ENCODE measurements at regions not wholly inside any gene's neighbourhood (a gene's known extent, or its start where the extent isn't known, plus 50 kb on each side); places are given as distances from the start of the nearest gene placed in this dataset.
"Not testable (repeated sequence)": the region's sequence is repeated elsewhere in the genome, so short reads cannot be mapped to it uniquely, and the experiment has no call there.

DNA sequence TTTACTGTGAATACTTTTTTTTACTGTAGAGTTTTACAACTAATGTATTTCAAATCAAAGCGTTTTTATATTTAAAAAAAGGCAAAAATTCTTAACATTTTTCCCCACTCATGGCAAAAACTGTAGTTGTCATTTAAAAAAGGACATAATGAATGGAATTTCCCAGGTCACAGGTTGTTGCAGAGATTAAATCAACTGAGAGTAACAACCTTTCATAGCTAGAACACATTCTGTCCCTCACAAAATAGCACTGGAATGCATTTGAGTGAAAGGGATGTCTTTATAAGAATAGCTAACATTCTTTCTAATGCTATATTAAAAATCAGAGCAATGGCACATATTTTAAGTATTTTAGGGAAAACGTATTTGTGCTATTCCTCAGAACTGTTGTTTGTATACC is 1393.3 kb upstream of the ATXN8OS start:
- Histone ChIP-seq H3K79me2 (ENCODE audit: insufficient read depth, low read length) (no peaks in the 10 kb centered on the region), H4K20me1 (ENCODE audit: low read depth, low read length) (no peaks in the 10 kb centered on the region), H3K4me3 (ENCODE audit: insufficient read depth, low read length, poor library complexity, severe bottlenecking) (no peak overlapping the region), H3K27me3 (ENCODE audit: low read length) (no peaks in the 10 kb centered on the region), H2AFZ (ENCODE audit: low read depth, low read length, severe bottlenecking) (peak overlapping the region; percentile 13), H3K9me2 (replicated peaks; ENCODE audit: insufficient read depth, low read length) (no peaks in the 10 kb centered on the region), H3K27ac (ENCODE audit: low read depth, low read length) (no peak overlapping the region), H3K9me3 (ENCODE audit: insufficient read depth, low read length) (0 out of 2 replicates have a peak, but pooled peaks cover 5% of the 10 kb centered on the region), H3K4me2 (ENCODE audit: low read depth, low read length, poor library complexity, severe bottlenecking) (no peak overlapping the region), H3F3A (ENCODE audit: insufficient read depth) (no peaks in the 10 kb centered on the region), H3K9ac (ENCODE audit: low read length) (no peak overlapping the region), H3K36me3 (ENCODE audit: low read length) (no peaks in the 10 kb centered on the region)
- TF ChIP-seq EZH2phosphoT487 (conservative IDR thresholded peaks at IDR 0.05; ENCODE audit: low read length), result no peak
- TF ChIP-seq, protein P1, sequence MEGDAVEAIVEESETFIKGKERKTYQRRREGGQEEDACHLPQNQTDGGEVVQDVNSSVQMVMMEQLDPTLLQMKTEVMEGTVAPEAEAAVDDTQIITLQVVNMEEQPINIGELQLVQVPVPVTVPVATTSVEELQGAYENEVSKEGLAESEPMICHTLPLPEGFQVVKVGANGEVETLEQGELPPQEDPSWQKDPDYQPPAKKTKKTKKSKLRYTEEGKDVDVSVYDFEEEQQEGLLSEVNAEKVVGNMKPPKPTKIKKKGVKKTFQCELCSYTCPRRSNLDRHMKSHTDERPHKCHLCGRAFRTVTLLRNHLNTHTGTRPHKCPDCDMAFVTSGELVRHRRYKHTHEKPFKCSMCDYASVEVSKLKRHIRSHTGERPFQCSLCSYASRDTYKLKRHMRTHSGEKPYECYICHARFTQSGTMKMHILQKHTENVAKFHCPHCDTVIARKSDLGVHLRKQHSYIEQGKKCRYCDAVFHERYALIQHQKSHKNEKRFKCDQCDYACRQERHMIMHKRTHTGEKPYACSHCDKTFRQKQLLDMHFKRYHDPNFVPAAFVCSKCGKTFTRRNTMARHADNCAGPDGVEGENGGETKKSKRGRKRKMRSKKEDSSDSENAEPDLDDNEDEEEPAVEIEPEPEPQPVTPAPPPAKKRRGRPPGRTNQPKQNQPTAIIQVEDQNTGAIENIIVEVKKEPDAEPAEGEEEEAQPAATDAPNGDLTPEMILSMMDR (IDR thresholded peaks at IDR 0.05; ENCODE audit: insufficient read depth, low read length, poor library complexity, severe bottlenecking), result no peak

DNA sequence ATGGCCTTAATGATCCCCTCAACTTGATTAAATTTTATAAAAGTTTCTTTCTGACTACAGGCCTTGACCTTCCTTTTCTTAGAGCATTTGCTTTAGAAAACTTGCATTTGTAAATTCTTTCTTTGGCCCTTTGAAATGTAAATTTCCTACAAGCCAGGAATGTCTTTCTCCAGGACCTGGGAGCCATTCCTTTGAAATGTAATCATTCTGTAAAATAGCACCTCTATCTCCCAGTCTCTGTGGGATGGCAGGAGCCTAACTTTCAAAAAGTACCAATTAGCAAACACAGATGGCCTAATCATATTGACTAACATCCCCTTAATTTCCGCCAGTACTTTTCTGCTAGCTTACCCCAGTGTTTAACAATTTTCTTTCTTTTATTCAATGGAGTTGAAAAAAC is 1394.2 kb upstream of the ATXN8OS start:
- Histone ChIP-seq H3K27ac (ENCODE audit: low read depth, low read length) (no peak overlapping the region), H2AFZ (ENCODE audit: low read depth, low read length, severe bottlenecking) (no peak overlapping the region), H3K9me3 (ENCODE audit: insufficient read depth, low read length) (0 out of 2 replicates have a peak, but pooled peaks cover 5% of the 10 kb centered on the region), H3K9ac (ENCODE audit: low read length) (no peak overlapping the region), H3K79me2 (ENCODE audit: insufficient read depth, low read length) (no peaks in the 10 kb centered on the region), H3K4me2 (ENCODE audit: low read depth, low read length, poor library complexity, severe bottlenecking) (no peak overlapping the region), H3K4me3 (ENCODE audit: insufficient read depth, low read length, poor library complexity, severe bottlenecking) (no peak overlapping the region), H4K20me1 (ENCODE audit: low read depth, low read length) (no peaks in the 10 kb centered on the region), H3F3A (ENCODE audit: insufficient read depth) (no peaks in the 10 kb centered on the region), H3K36me3 (ENCODE audit: low read length) (no peaks in the 10 kb centered on the region), H3K9me2 (replicated peaks; ENCODE audit: insufficient read depth, low read length) (no peaks in the 10 kb centered on the region), H3K27me3 (ENCODE audit: low read length) (no peaks in the 10 kb centered on the region)
- TF ChIP-seq EZH2phosphoT487 (conservative IDR thresholded peaks at IDR 0.05; ENCODE audit: low read length), result no peak
- TF ChIP-seq, protein P1 (IDR thresholded peaks at IDR 0.05; ENCODE audit: insufficient read depth, low read length, poor library complexity, severe bottlenecking), result no peak

DNA sequence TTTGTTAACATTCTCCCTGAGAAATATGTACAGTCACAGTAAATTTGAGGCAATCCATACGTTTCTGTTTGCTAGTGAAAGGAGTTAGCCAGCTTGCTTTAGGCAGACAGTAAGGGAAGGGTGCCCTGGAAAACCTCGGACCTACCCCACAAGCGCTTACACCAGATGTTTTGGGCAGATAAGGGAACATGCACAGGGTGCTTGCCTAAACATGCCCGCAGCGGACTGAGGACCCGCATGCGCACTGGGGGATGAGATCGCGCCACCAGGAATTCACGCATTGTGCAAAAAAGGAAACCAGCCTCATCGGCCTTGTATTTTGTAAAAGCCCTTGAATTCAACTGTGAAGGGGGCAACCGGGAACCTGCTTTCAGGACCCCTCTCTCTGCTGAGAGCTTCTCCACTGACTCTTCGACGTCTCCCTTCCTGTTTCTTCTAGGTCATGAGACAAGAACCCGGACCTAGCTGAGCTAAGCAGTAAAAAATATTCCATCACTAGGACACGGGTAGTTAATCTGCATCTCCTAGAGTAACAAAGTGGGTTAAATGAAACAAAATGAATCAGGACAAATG is 1399.2 kb upstream of the ATXN8OS start:
- no peak overlapping the region for H3K27ac ChIP-seq (ENCODE audit: low read depth, low read length)
- H3K36me3 ChIP-seq (ENCODE audit: low read length), result no peaks in the 10 kb centered on the region
- TF ChIP-seq, protein P1 (IDR thresholded peaks at IDR 0.05; ENCODE audit: insufficient read depth, low read length, poor library complexity, severe bottlenecking), result no peak
- TF ChIP-seq EZH2phosphoT487 (conservative IDR thresholded peaks at IDR 0.05; ENCODE audit: low read length), result no peak

DNA sequence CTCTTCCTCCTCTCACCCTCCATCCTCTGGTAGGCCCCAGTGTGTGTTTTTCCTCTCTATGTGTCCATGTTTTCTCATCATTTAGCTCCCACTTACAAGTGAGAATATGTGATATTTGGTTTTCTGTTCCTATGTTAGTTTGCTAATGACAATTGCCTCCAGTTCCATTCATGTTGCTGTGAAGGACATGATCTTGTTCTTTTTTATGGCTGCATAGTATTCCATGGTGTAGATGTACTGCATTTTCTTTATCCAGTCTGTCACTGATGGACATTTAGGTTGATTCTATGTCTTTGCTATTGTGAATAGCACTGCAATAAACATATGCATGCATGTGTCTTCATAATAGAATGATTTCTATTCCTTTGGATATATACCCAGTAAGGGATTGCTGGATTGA is 1401.6 kb upstream of the ATXN8OS start:
- not testable (repeated sequence) for H4K20me1 ChIP-seq (ENCODE audit: low read depth, low read length); H3K79me2 ChIP-seq (ENCODE audit: insufficient read depth, low read length); H3K4me2 ChIP-seq (ENCODE audit: low read depth, low read length, poor library complexity, severe bottlenecking); H3K9ac ChIP-seq (ENCODE audit: low read length); H3K27ac ChIP-seq (ENCODE audit: low read depth, low read length); H3K9me2 ChIP-seq (replicated peaks; ENCODE audit: insufficient read depth, low read length); H3K36me3 ChIP-seq (ENCODE audit: low read length); H3F3A ChIP-seq (ENCODE audit: insufficient read depth); H3K9me3 ChIP-seq (ENCODE audit: insufficient read depth, low read length); H3K4me3 ChIP-seq (ENCODE audit: insufficient read depth, low read length, poor library complexity, severe bottlenecking); H2AFZ ChIP-seq (ENCODE audit: low read depth, low read length, severe bottlenecking); H3K27me3 ChIP-seq (ENCODE audit: low read length)

More for the DNA sequence above, 1399.2 kb upstream of the ATXN8OS start:
- Histone ChIP-seq H3K9me3 (ENCODE audit: insufficient read depth, low read length) (0 out of 2 replicates have a peak, but pooled peaks cover 5% of the 10 kb centered on the region), H3K79me2 (ENCODE audit: insufficient read depth, low read length) (no peaks in the 10 kb centered on the region), H3K9ac (ENCODE audit: low read length) (no peak overlapping the region), H3K9me2 (replicated peaks; ENCODE audit: insufficient read depth, low read length) (no peaks in the 10 kb centered on the region), H2AFZ (ENCODE audit: low read depth, low read length, severe bottlenecking) (peak overlapping the region; percentile 51), H3K27me3 (ENCODE audit: low read length) (no peaks in the 10 kb centered on the region), H3K4me2 (ENCODE audit: low read depth, low read length, poor library complexity, severe bottlenecking) (no peak overlapping the region), H3K4me3 (ENCODE audit: insufficient read depth, low read length, poor library complexity, severe bottlenecking) (no peak overlapping the region), H3F3A (ENCODE audit: insufficient read depth) (no peaks in the 10 kb centered on the region), H4K20me1 (ENCODE audit: low read depth, low read length) (no peaks in the 10 kb centered on the region)
